Effector memory CD8-positive, alpha-beta T cell (primary cell): ENCODE measurements at regions not wholly inside any gene's neighbourhood (a gene's known extent, or its start where the extent isn't known, plus 50 kb on each side); places are given as distances from the start of the nearest gene placed in this dataset.
"Not testable (repeated sequence)": the region's sequence is repeated elsewhere in the genome, so short reads cannot be mapped to it uniquely, and the experiment has no call there.

Experiments
- ATAC-seq: fragments of 150-1000 bp; cut with Tn5 transposase; replicated peaks from 2 replicates; pipeline ENCODE4 v1.10.0; 2021; ENCODE audit warnings: mild to moderate bottlenecking, moderate library complexity
- DNase-seq, 3 experiments: peaks; one replicate each; pipeline ENCODE4 v3.0.0; 2021
- H3K27ac Mint-ChIP-seq, 2 donors: one replicate each; pipeline ENCODE4 v1.8.0; 2022; ENCODE audit warnings: mild to moderate bottlenecking in 2 of 2, mixed read lengths in 2 of 2, moderate library complexity in 2 of 2
- H3K27me3 Mint-ChIP-seq, 2 donors: one replicate each; pipeline ENCODE4 v1.8.0; 2022; ENCODE audit warnings: mixed read lengths in 2 of 2
- H3K36me3 Mint-ChIP-seq: one replicate; pipeline ENCODE4 v1.8.0; 2022; ENCODE audit warnings: mild to moderate bottlenecking, moderate library complexity, mixed read lengths; ENCODE audit not compliant: insufficient read depth
- H3K4me1 Mint-ChIP-seq, 2 donors: one replicate each; pipeline ENCODE4 v1.8.0; 2022; ENCODE audit warnings: low read depth in 2 of 2, mixed read lengths in 2 of 2
- H3K4me3 Mint-ChIP-seq, 2 donors: one replicate each; pipeline ENCODE4 v1.8.0; 2022; ENCODE audit warnings: mild to moderate bottlenecking in 2 of 2, mixed read lengths in 2 of 2, moderate library complexity in 2 of 2
- H3K9me3 Mint-ChIP-seq, 2 donors: one replicate each; pipeline ENCODE4 v1.8.0; 2022; ENCODE audit warnings: mixed read lengths in 2 of 2

GRCh38 chr5:29469581-29469980, 1723.9 kb upstream of the CDH6 start:
- Mint-ChIP-seq H3K27me3 (no peaks in the 10 kb centered on the region), H3K4me3 (no peak overlapping the region), H3K36me3 (peaks cover 3% of the 10 kb centered on the region), H3K4me1 (no peaks in the 10 kb centered on the region), H3K27ac (no peak overlapping the region), H3K9me3 (peaks cover 4 to 18% of the 10 kb centered on the region in 2 donors)
- ATAC-seq (no peak), DNase-seq (no peak)

GRCh38 chr5:29462241-29462640, 1731.2 kb upstream of the CDH6 start:
- DNase-seq (no peak), ATAC-seq (no peak)
- Mint-ChIP-seq H3K4me3 (no peak overlapping the region), H3K27me3 (no peaks in the 10 kb centered on the region), H3K27ac (no peak overlapping the region), H3K9me3 (peaks cover 3 to 8% of the 10 kb centered on the region in 2 donors), H3K36me3 (no peaks in the 10 kb centered on the region), H3K4me1 (no peaks in the 10 kb centered on the region)

GRCh38 chr5:29460971-29461559, 1732.4 kb upstream of the CDH6 start:
- no peaks in the 10 kb centered on the region for H3K4me1 Mint-ChIP-seq
- peaks cover 0 to 2% of the 10 kb centered on the region in 2 donors for H3K9me3 Mint-ChIP-seq
- H3K4me3 Mint-ChIP-seq, result no peak overlapping the region
- DNase-seq, result no peak
- H3K36me3 Mint-ChIP-seq, result no peaks in the 10 kb centered on the region
- no peaks in the 10 kb centered on the region for H3K27me3 Mint-ChIP-seq
- no peak for ATAC-seq
- H3K27ac Mint-ChIP-seq, result no peak overlapping the region

GRCh38 chr5:29451004-29451403, 1742.5 kb upstream of the CDH6 start:
- not testable (repeated sequence) for H3K36me3 Mint-ChIP-seq, DNase-seq, H3K4me3 Mint-ChIP-seq, H3K4me1 Mint-ChIP-seq, H3K9me3 Mint-ChIP-seq, H3K27ac Mint-ChIP-seq, H3K27me3 Mint-ChIP-seq, ATAC-seq

GRCh38 chr5:29414681-29415080, 1778.8 kb upstream of the CDH6 start:
- peaks cover 0 to 5% of the 10 kb centered on the region in 2 donors for H3K9me3 Mint-ChIP-seq
- H3K4me1 Mint-ChIP-seq, result no peaks in the 10 kb centered on the region
- H3K4me3 Mint-ChIP-seq, result no peak overlapping the region
- H3K27me3 Mint-ChIP-seq, result no peaks in the 10 kb centered on the region
- H3K27ac Mint-ChIP-seq, result no peak overlapping the region
- ATAC-seq (no peak), DNase-seq (no peak)
- no peaks in the 10 kb centered on the region for H3K36me3 Mint-ChIP-seq

GRCh38 chr5:29412979-29413378, 1780.5 kb upstream of the CDH6 start:
- Mint-ChIP-seq H3K36me3 (no peaks in the 10 kb centered on the region), H3K9me3 (peaks cover 0 to 5% of the 10 kb centered on the region in 2 donors), H3K27ac (no peak overlapping the region), H3K27me3 (no peaks in the 10 kb centered on the region), H3K4me1 (no peaks in the 10 kb centered on the region), H3K4me3 (no peak overlapping the region)
- DNase-seq (no peak), ATAC-seq (no peak)

- Mint-ChIP-seq H3K27me3 (no peaks in the 10 kb centered on the region), H3K9me3 (peaks cover 11 to 22% of the 10 kb centered on the region in 2 donors), H3K27ac (no peak overlapping the region), H3K36me3 (no peaks in the 10 kb centered on the region), H3K4me3 (no peak overlapping the region), H3K4me1 (no peaks in the 10 kb centered on the region)
- DNase-seq (no peak), ATAC-seq (no peak)
These were observed 1791.2 kb upstream of the CDH6 start for GRCh38 chr5:29402270-29402669.

- Mint-ChIP-seq H3K27me3 (no peaks in the 10 kb centered on the region), H3K27ac (no peak overlapping the region), H3K36me3 (no peaks in the 10 kb centered on the region), H3K4me3 (no peak overlapping the region), H3K9me3 (peaks cover 7 to 19% of the 10 kb centered on the region in 2 donors), H3K4me1 (no peaks in the 10 kb centered on the region)
- no peak for ATAC-seq
- no peak for DNase-seq
These were observed 1803.5 kb upstream of the CDH6 start for GRCh38 chr5:29389993-29390392.

GRCh38 chr5:29387384-29387783, 1806.1 kb upstream of the CDH6 start:
- Mint-ChIP-seq H3K27ac (no peak overlapping the region), H3K9me3 (peaks cover 8 to 19% of the 10 kb centered on the region in 2 donors), H3K4me3 (no peak overlapping the region), H3K4me1 (no peaks in the 10 kb centered on the region), H3K36me3 (no peaks in the 10 kb centered on the region), H3K27me3 (no peaks in the 10 kb centered on the region)
- ATAC-seq, result no peak
- no peak for DNase-seq

GRCh38 chr5:29382780-29383179, 1810.7 kb upstream of the CDH6 start:
- peaks cover 3 to 8% of the 10 kb centered on the region in 2 donors for H3K9me3 Mint-ChIP-seq
- H3K27ac Mint-ChIP-seq, result no peak overlapping the region
- H3K4me1 Mint-ChIP-seq, result no peaks in the 10 kb centered on the region
- H3K4me3 Mint-ChIP-seq, result no peak overlapping the region
- H3K36me3 Mint-ChIP-seq, result no peaks in the 10 kb centered on the region
- ATAC-seq (no peak), DNase-seq (no peak)
- H3K27me3 Mint-ChIP-seq, result no peaks in the 10 kb centered on the region

GRCh38 chr5:29380029-29380428, 1813.5 kb upstream of the CDH6 start:
- no peak overlapping the region for H3K4me3 Mint-ChIP-seq
- peaks cover 0 to 2% of the 10 kb centered on the region in 2 donors for H3K9me3 Mint-ChIP-seq
- ATAC-seq (no peak), DNase-seq (no peak)
- H3K36me3 Mint-ChIP-seq, result no peaks in the 10 kb centered on the region
- H3K27me3 Mint-ChIP-seq, result no peaks in the 10 kb centered on the region
- no peak overlapping the region for H3K27ac Mint-ChIP-seq
- no peaks in the 10 kb centered on the region for H3K4me1 Mint-ChIP-seq

GRCh38 chr5:29379619-29380018, 1813.9 kb upstream of the CDH6 start:
- no peak for ATAC-seq
- Mint-ChIP-seq H3K4me3 (no peak overlapping the region), H3K4me1 (no peaks in the 10 kb centered on the region), H3K36me3 (no peaks in the 10 kb centered on the region), H3K9me3 (peaks cover 0 to 2% of the 10 kb centered on the region in 2 donors), H3K27me3 (no peaks in the 10 kb centered on the region), H3K27ac (no peak overlapping the region)
- no peak for DNase-seq

- Mint-ChIP-seq H3K27me3 (no peaks in the 10 kb centered on the region), H3K9me3 (peaks cover 0 to 2% of the 10 kb centered on the region in 2 donors), H3K36me3 (no peaks in the 10 kb centered on the region), H3K4me1 (no peaks in the 10 kb centered on the region), H3K4me3 (no peak overlapping the region), H3K27ac (no peak overlapping the region)
- DNase-seq (no peak), ATAC-seq (no peak)
These were observed 1815.4 kb upstream of the CDH6 start for GRCh38 chr5:29378104-29378503.

GRCh38 chr5:29370248-29370647, 1823.2 kb upstream of the CDH6 start:
- Mint-ChIP-seq H3K36me3 (no peaks in the 10 kb centered on the region), H3K4me3 (no peak overlapping the region), H3K27ac (no peak overlapping the region), H3K9me3 (peaks cover 18 to 26% of the 10 kb centered on the region in 2 donors), H3K4me1 (no peaks in the 10 kb centered on the region), H3K27me3 (no peaks in the 10 kb centered on the region)
- DNase-seq, result no peak
- ATAC-seq, result no peak
